Activated naive CD4-positive, alpha-beta T cell treated with anti-CD3 and anti-CD28 coated beads, Interleukin-2, amount 10 ng/mL, durations not matched to agents 7 days and 5 days (primary cell): ENCODE measurements at regions not wholly inside any gene's neighbourhood (a gene's known extent, or its start where the extent isn't known, plus 50 kb on each side); places are given as distances from the start of the nearest gene placed in this dataset.

Source experiments
- CTCF ChIA-PET: fragments of 350-600 bp; sonication (Branson Sonifier 250); formaldehyde crosslinking; loops from one replicate; lab custom pipeline; 2021; ENCODE audit warnings: antibody characterized with exemption; lab: Charles Lee
- DNase-seq: peaks from one replicate; pipeline ENCODE4 v3.0.0-alpha.2; 2020
- H3K27ac Mint-ChIP-seq: one replicate; pipeline ENCODE4 v1.8.0; 2021; ENCODE audit warnings: mild to moderate bottlenecking, moderate library complexity, mixed read lengths
- H3K27me3 Mint-ChIP-seq: one replicate; pipeline ENCODE4 v1.8.0; 2021; ENCODE audit warnings: mild to moderate bottlenecking, mixed read lengths
- H3K36me3 Mint-ChIP-seq: one replicate; pipeline ENCODE4 v1.8.0; 2021; ENCODE audit warnings: mixed read lengths
- H3K4me1 Mint-ChIP-seq: one replicate; pipeline ENCODE4 v1.8.0; 2021; ENCODE audit warnings: mixed read lengths
- H3K4me3 Mint-ChIP-seq: one replicate; pipeline ENCODE4 v1.8.0; 2021; ENCODE audit warnings: mild to moderate bottlenecking, moderate library complexity, mixed read lengths
- H3K9me3 Mint-ChIP-seq: one replicate; pipeline ENCODE4 v1.8.0; 2021; ENCODE audit warnings: mixed read lengths

- peaks cover 4% of the 10 kb centered on the region for H3K27me3 Mint-ChIP-seq
- H3K36me3 Mint-ChIP-seq: peaks cover 2% of the 10 kb centered on the region
- no peak overlapping the region for H3K27ac Mint-ChIP-seq
- no peaks in the 10 kb centered on the region for H3K9me3 Mint-ChIP-seq
- H3K4me3 Mint-ChIP-seq: no peak overlapping the region
- H3K4me1 Mint-ChIP-seq: peaks cover 37% of the 10 kb centered on the region
- CTCF ChIA-PET: interaction anchor here (0.6 to 1.5 kb wide), 2 partner anchors 73 to 83 kb away, joined by 3 to 5 read pairs; no protein-coding TSS in a partner anchor
- no peak for DNase-seq
Measured at GRCh38 chr1:229153955-229154548, 116.9 kb upstream of the RAB4A start.

- CTCF ChIA-PET: interaction anchor here (0.6 kb wide), 1 partner anchor 82 kb away, joined by 3 read pairs; no protein-coding TSS in a partner anchor
- H3K27me3 Mint-ChIP-seq: peaks cover 4% of the 10 kb centered on the region
- DNase-seq: no peak
- no peaks in the 10 kb centered on the region for H3K9me3 Mint-ChIP-seq
- no peak overlapping the region for H3K27ac Mint-ChIP-seq
- no peak overlapping the region for H3K4me3 Mint-ChIP-seq
- peaks cover 2% of the 10 kb centered on the region for H3K36me3 Mint-ChIP-seq
- H3K4me1 Mint-ChIP-seq: peaks cover 37% of the 10 kb centered on the region
Measured at GRCh38 chr1:229154811-229155210, 116.1 kb upstream of the RAB4A start.

GRCh38 chr1:229155472-229155871 lies 115.4 kb upstream of the RAB4A start:
- Mint-ChIP-seq H3K36me3 (peaks cover 2% of the 10 kb centered on the region), H3K27ac (peak overlapping the region; percentile 68), H3K4me1 (peaks cover 37% of the 10 kb centered on the region), H3K4me3 (peak overlapping the region; percentile 39), H3K9me3 (no peaks in the 10 kb centered on the region), H3K27me3 (peaks cover 4% of the 10 kb centered on the region)
- CTCF ChIA-PET: interaction anchor here (1.3 to 2.1 kb wide), 4 partner anchors 9 to 491 kb away, joined by 5 to 9 read pairs (median 8); partner anchors contain the start of gene RHOU
- DNase-seq: peak; percentile 43

- Mint-ChIP-seq H3K4me1 (peaks cover 37% of the 10 kb centered on the region), H3K27me3 (peaks cover 4% of the 10 kb centered on the region), H3K9me3 (no peaks in the 10 kb centered on the region), H3K4me3 (no peak overlapping the region), H3K27ac (no peak overlapping the region), H3K36me3 (peaks cover 2% of the 10 kb centered on the region)
- CTCF ChIA-PET: interaction anchor here (0.9 to 2.1 kb wide), 5 partner anchors 10 to 492 kb away, joined by 3 to 9 read pairs (median 7); partner anchors contain the start of gene RHOU
- DNase-seq: peak; percentile 25
Measured at GRCh38 chr1:229156872-229157271, 114.0 kb upstream of the RAB4A start.

DNA sequence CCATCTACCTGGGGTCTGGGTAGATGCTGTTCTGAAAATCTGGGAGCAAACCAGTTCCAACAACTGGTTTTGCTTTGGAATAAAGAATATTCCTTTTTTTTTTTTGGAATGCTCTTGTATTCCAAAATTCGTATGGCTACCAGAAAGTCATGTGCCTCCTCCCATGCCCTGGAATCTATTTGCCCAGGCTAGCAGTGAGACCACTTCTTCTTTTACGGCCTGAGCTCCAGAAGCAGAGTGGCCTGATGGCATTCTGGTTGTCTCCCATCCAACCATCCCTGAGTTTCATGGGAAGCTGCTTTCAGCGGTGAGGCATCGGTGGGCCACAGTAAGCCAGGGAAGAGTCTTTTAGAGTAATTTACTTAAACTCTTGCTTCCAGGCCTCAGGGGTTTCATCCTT lies 113.4 kb upstream of the RAB4A start:
- CTCF ChIA-PET: interaction anchor here (1.7 to 1.8 kb wide), 2 partner anchors 69 to 493 kb away, joined by 7 to 9 read pairs; no protein-coding TSS in a partner anchor
- DNase-seq: no peak
- Mint-ChIP-seq H3K36me3 (peaks cover 2% of the 10 kb centered on the region), H3K4me1 (peaks cover 37% of the 10 kb centered on the region), H3K27ac (no peak overlapping the region), H3K27me3 (peaks cover 4% of the 10 kb centered on the region), H3K9me3 (no peaks in the 10 kb centered on the region), H3K4me3 (no peak overlapping the region)

DNA sequence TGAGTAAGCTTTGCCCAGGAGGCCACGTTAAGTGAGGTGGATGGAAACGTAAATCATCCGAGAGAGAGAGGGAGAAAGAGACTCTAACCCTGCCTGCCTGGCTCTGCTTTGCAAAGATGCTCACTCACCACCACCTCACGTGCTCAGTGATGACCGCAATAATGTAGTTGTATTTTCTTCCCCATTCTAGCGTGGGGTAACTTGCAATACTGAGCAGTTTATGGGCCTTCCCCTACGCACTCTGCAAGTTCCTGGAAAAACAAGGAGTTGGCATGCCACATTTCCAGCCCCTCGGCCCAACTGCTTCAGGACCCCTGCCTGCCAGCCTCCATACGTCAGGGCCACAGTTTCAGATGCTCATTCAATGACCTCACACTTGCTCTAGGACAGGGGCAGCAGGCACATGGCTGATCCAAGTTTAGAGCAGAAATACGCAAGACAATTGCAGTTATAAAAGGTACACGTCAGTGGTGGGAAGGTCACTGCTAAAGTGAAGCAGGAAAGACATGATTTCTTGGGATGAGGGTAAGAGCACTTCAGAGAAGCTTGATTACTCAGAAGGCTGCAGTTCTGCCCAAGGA lies 112.5 kb upstream of the RAB4A start:
- Mint-ChIP-seq H3K4me3 (no peak overlapping the region), H3K27me3 (peaks cover 4% of the 10 kb centered on the region), H3K36me3 (peaks cover 2% of the 10 kb centered on the region), H3K27ac (no peak overlapping the region), H3K9me3 (no peaks in the 10 kb centered on the region), H3K4me1 (peaks cover 37% of the 10 kb centered on the region)
- CTCF ChIA-PET: interaction anchor here (1.0 to 1.4 kb wide), 2 partner anchors 69 to 96 kb away, joined by 4 read pairs; no protein-coding TSS in a partner anchor
- no peak for DNase-seq

DNA sequence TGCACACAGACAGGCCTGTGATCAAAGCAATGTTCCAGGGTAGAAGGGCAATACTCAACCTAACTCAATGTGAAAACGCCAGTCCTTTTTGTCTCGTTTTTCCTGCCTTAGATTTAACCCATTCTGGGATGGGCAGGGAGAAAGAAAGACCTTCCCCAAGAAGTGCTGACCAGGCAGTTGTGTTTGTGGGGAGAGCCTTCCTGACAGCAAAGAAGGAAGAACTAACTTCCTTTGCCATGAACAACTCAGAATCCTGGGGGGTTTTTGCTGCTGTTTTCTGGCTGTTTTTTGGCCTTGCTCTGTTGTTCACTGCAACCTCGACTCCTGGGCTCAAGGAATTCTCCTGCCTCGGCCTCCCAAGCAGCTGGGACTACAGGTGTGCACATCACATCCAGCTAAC lies 112.0 kb upstream of the RAB4A start:
- no peak for DNase-seq
- H3K27ac Mint-ChIP-seq: no peak overlapping the region
- no peaks in the 10 kb centered on the region for H3K9me3 Mint-ChIP-seq
- no peak overlapping the region for H3K4me3 Mint-ChIP-seq
- peaks cover 4% of the 10 kb centered on the region for H3K27me3 Mint-ChIP-seq
- peaks cover 2% of the 10 kb centered on the region for H3K36me3 Mint-ChIP-seq
- peaks cover 34% of the 10 kb centered on the region for H3K4me1 Mint-ChIP-seq
- CTCF ChIA-PET: interaction anchor here (1.0 to 1.4 kb wide), 2 partner anchors 68 to 96 kb away, joined by 4 read pairs; no protein-coding TSS in a partner anchor

DNA sequence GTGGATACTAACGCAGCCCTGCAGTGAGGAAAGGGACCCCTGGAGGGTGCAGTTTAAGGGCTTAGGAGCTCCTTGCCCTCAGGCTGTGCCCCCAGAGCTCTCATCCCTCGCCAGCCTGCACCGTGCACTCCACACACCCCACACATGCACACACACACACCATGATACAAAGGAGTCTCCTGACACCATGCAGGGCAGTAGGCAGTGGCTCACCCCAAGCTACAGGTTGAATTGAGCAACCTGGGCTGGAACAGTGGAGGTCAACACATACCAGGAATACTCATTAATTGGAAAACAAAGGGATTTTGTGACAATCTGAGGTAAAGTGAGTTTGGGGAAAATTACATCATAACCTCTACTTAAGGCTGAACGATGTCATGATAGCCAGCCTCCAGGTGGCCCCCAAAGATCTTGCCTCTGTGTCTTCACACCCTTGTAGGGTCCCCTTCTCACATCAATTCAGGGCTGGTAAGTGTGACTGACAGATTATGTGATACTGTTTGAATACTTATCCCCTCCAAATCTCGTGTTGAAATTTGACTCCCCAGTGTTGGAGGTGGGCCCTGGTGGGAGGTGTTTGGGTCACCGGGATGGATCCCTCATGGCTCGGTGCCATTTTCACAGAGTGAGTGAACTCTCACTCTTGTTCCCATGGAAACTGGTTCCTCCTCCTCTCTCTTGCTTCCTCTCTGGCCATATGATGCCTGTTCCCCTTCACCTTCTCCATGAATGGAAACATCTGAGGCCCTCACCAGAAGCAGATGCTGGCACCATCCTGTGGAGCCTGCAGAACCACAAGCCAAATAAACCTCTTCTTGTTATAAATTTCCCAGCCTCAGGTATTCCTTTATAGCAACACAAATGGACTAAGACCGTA lies 111.0 kb upstream of the RAB4A start:
- no peak for DNase-seq
- no peak overlapping the region for H3K4me3 Mint-ChIP-seq
- H3K4me1 Mint-ChIP-seq: peaks cover 27% of the 10 kb centered on the region
- H3K27me3 Mint-ChIP-seq: peaks cover 8% of the 10 kb centered on the region
- no peaks in the 10 kb centered on the region for H3K9me3 Mint-ChIP-seq
- H3K27ac Mint-ChIP-seq: no peak overlapping the region
- CTCF ChIA-PET: interaction anchor here (1.0 to 1.4 kb wide), 2 partner anchors 67 to 95 kb away, joined by 4 read pairs; no protein-coding TSS in a partner anchor
- peaks cover 2% of the 10 kb centered on the region for H3K36me3 Mint-ChIP-seq

DNA sequence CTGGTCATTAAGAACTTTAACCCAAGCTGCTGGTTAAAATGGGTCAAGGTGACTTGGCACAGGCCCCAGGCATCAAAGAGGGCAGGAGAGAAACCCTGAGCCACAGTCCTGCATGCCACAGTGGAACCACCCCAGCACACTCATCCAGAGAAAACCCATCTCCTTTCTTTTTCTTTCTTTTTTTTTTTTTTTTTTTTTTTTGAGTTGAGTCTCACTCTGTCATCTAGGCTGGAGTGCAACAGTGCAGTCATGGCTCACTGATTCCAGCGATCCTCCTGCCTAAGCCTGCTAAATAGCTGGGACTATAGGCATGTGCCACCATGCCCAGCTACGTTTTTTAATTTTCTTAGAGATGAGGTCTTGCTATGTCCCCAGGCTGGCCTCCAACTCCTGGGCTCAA lies 109.2 kb upstream of the RAB4A start:
- Mint-ChIP-seq H3K27me3 (peaks cover 6% of the 10 kb centered on the region), H3K4me1 (peaks cover 11% of the 10 kb centered on the region), H3K4me3 (no peak overlapping the region), H3K27ac (no peak overlapping the region), H3K36me3 (no peaks in the 10 kb centered on the region), H3K9me3 (no peaks in the 10 kb centered on the region)
- DNase-seq: no peak
- CTCF ChIA-PET: no interaction called here

- no peaks in the 10 kb centered on the region for H3K36me3 Mint-ChIP-seq
- CTCF ChIA-PET: no interaction called here
- H3K4me1 Mint-ChIP-seq: peaks cover 9% of the 10 kb centered on the region
- no peak overlapping the region for H3K4me3 Mint-ChIP-seq
- DNase-seq: no peak
- peaks cover 4% of the 10 kb centered on the region for H3K27me3 Mint-ChIP-seq
- no peak overlapping the region for H3K27ac Mint-ChIP-seq
- no peaks in the 10 kb centered on the region for H3K9me3 Mint-ChIP-seq
Measured at GRCh38 chr1:229162825-229163515, 107.9 kb upstream of the RAB4A start.

GRCh38 chr1:229164348-229164747 lies 106.6 kb upstream of the RAB4A start:
- peaks cover 9% of the 10 kb centered on the region for H3K27me3 Mint-ChIP-seq
- no peak overlapping the region for H3K4me3 Mint-ChIP-seq
- CTCF ChIA-PET: no interaction called here

DNA sequence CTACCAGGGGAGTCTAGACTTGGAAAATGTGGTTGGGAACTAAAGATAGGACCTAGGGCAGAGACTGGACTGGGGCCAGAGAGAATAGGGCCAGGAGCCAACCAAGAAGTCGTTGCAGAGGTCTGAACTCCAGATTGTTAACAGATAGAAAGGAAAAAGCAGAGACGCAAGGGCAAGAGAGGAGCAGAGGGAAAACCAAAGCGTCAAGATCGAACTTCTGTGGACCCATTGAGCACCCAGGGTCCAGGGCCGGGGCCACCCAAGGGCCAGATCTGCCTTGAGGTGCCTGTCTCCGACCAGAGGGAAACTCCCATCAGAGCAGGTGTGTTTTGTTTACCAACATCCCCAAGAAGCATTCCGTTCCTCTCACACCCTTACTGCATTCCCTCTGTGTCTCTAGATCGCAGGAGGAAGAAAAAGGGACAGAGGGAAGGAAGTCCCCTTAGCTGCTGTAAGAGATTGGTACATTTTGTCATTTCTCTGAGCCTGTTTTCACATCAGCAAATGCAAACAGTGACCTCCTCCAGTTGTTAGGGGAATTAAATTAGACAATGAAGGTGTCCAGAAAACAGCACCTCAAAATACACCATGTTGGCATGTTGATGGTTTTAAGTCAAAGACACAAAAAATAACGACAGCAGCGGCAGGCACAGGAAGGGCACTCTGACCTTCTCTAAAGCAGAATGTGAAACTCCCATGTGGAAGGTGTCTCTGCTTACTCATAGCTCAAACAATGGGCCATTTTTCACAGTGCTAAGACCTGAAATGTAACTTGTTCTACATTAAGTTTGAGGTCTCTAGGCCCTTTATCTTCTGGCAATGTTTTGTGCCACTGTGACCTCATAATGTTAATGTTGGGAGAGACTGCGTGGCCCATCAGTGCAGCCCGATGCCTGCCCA lies 105.8 kb upstream of the RAB4A start:
- CTCF ChIA-PET: no interaction called here
- no peaks in the 10 kb centered on the region for H3K36me3 Mint-ChIP-seq
- no peak for DNase-seq

More at GRCh38 chr1:229164348-229164747, 106.6 kb upstream of the RAB4A start:
- Mint-ChIP-seq H3K27ac (no peak overlapping the region), H3K4me1 (peaks cover 5% of the 10 kb centered on the region), H3K36me3 (no peaks in the 10 kb centered on the region), H3K9me3 (no peaks in the 10 kb centered on the region)
- DNase-seq: no peak

GRCh38 chr1:229167318-229167717 lies 103.6 kb upstream of the RAB4A start:
- no peaks in the 10 kb centered on the region for H3K9me3 Mint-ChIP-seq
- CTCF ChIA-PET: no interaction called here
- H3K4me1 Mint-ChIP-seq: peaks cover 5% of the 10 kb centered on the region

More for the DNA sequence above, 105.8 kb upstream of the RAB4A start:
- Mint-ChIP-seq H3K4me3 (no peak overlapping the region), H3K4me1 (peaks cover 5% of the 10 kb centered on the region), H3K9me3 (no peaks in the 10 kb centered on the region), H3K27me3 (peaks cover 9% of the 10 kb centered on the region), H3K27ac (no peak overlapping the region)

More at GRCh38 chr1:229167318-229167717, 103.6 kb upstream of the RAB4A start:
- DNase-seq: no peak
- H3K36me3 Mint-ChIP-seq: no peaks in the 10 kb centered on the region
- H3K4me3 Mint-ChIP-seq: no peak overlapping the region
- no peak overlapping the region for H3K27ac Mint-ChIP-seq
- peaks cover 12% of the 10 kb centered on the region for H3K27me3 Mint-ChIP-seq
